ENCODE measurements at regions not wholly inside any gene's neighbourhood (a gene's known extent, or its start where the extent isn't known, plus 50 kb on each side); places are given as distances from the start of the nearest gene placed in this dataset.

GRCh38 chrX:34891391-34891790, 51.2 kb upstream of the FAM47B start:
- no peaks in the 10 kb centered on the region for H3K9me3 ChIP-seq
- H3K27ac ChIP-seq: no peak overlapping the region
- ATAC-seq: no peak
- DNase-seq (ENCODE audit: low read depth in 1 of 2, low spot score in 1 of 2): no peak
- POLR2A ChIA-PET: no interaction called here
- H3K4me3 ChIP-seq: no peak overlapping the region
- no peak overlapping the region for H3K4me2 ChIP-seq
- FAIRE-seq: no peak
- TF ChIP-seq POLR2A (IDR thresholded peaks at IDR 0.05; ENCODE audit: low read length) (no peak), CBX2 (IDR thresholded peaks at IDR 0.05; ENCODE audit: borderline replicate concordance, low read depth) (no peak), JUNB (IDR thresholded peaks at IDR 0.05) (no peak), RARB (CRISPR knock-in tag; IDR thresholded peaks at IDR 0.05) (no peak), GATA3 (IDR thresholded peaks at IDR 0.05; ENCODE audit: borderline replicate concordance) (no peak), RFX5 (IDR thresholded peaks at IDR 0.05) (no peak), RNF2 (IDR thresholded peaks at IDR 0.05; ENCODE audit: borderline replicate concordance, low read depth) (no peak), CEBPB (IDR thresholded peaks at IDR 0.05) (no peak), NPAS2 (CRISPR knock-in tag; IDR thresholded peaks at IDR 0.05; ENCODE audit: borderline replicate concordance) (no peak), EHMT2 (IDR thresholded peaks at IDR 0.05; ENCODE audit: low read depth) (no peak), RAD21 (conservative IDR thresholded peaks at IDR 0.05 in 1 of 2, IDR thresholded peaks at IDR 0.05 in 1 of 2) (no peak), SREBF2 (IDR thresholded peaks at IDR 0.05) (no peak), HOXB5 (CRISPR knock-in tag; IDR thresholded peaks at IDR 0.05) (no peak)
- CTCF ChIA-PET: interaction anchor here (1.5 kb wide), 1 partner anchor 27 kb away, joined by 6 read pairs; no protein-coding TSS in a partner anchor
- no peaks in the 10 kb centered on the region for H3K4me1 ChIP-seq
- 48% methylated on average over 3 of the region's 3 CpGs for WGBS (ENCODE audit: missing lambda C conversion rate)
